Superior temporal gyrus (tissue), 1 donor: ENCODE measurements at regions not wholly inside any gene's neighbourhood (a gene's known extent, or its start where the extent isn't known, plus 50 kb on each side); places are given as distances from the start of the nearest gene placed in this dataset.
A peak's percentile ranks its signal among the peaks of the same experiment; 100 is the strongest.
"Not testable (repeated sequence)": the region's sequence is repeated elsewhere in the genome, so short reads cannot be mapped to it uniquely, and the experiment has no call there.

Experiments
- DNase-seq: peaks from one replicate; pipeline ENCODE4 v3.0.0-alpha.2; 2016; ENCODE audit errors: extremely low spot score

- DNase-seq: no peak
These were observed 365.4 kb upstream of the RGPD4 start for GRCh38 chr2:107461301-107461700.

- DNase-seq: no peak
These were observed 364.5 kb upstream of the RGPD4 start for GRCh38 chr2:107462181-107462580.

- peak; percentile 19 for DNase-seq
These were observed 360.5 kb upstream of the RGPD4 start for GRCh38 chr2:107466241-107466640.

GRCh38 chr2:107466984-107467773, 359.5 kb upstream of the RGPD4 start:
- DNase-seq: no peak

GRCh38 chr2:107469437-107469995, 357.2 kb upstream of the RGPD4 start:
- no peak for DNase-seq

GRCh38 chr2:107473150-107473549, 353.5 kb upstream of the RGPD4 start:
- no peak for DNase-seq

- no peak for DNase-seq
These were observed 350.8 kb upstream of the RGPD4 start for GRCh38 chr2:107475859-107476258.

- DNase-seq: no peak
These were observed 324.2 kb upstream of the RGPD4 start for GRCh38 chr2:107502539-107502938.

- DNase-seq: no peak
These were observed 314.5 kb upstream of the RGPD4 start for GRCh38 chr2:107511970-107512789.

- DNase-seq: no peak
These were observed 301.3 kb upstream of the RGPD4 start for GRCh38 chr2:107525406-107525805.

- DNase-seq: no peak
These were observed 297.5 kb upstream of the RGPD4 start for GRCh38 chr2:107529146-107529545.

- DNase-seq: no peak
These were observed 296.6 kb upstream of the RGPD4 start for GRCh38 chr2:107530046-107530445.

GRCh38 chr2:107534926-107535325, 291.8 kb upstream of the RGPD4 start:
- no peak for DNase-seq

GRCh38 chr2:107535905-107536689, 290.6 kb upstream of the RGPD4 start:
- DNase-seq: not testable (repeated sequence)

GRCh38 chr2:107542314-107542740, 284.4 kb upstream of the RGPD4 start:
- DNase-seq: no peak

GRCh38 chr2:107543793-107544192, 282.9 kb upstream of the RGPD4 start:
- no peak for DNase-seq

GRCh38 chr2:107545066-107545465, 281.6 kb upstream of the RGPD4 start:
- DNase-seq: no peak

- no peak for DNase-seq
These were observed 280.8 kb upstream of the RGPD4 start for GRCh38 chr2:107545851-107546250.

GRCh38 chr2:107548216-107548615, 278.5 kb upstream of the RGPD4 start:
- no peak for DNase-seq

- no peak for DNase-seq
These were observed 273.6 kb upstream of the RGPD4 start for GRCh38 chr2:107553046-107553445.

GRCh38 chr2:107553539-107553938, 273.2 kb upstream of the RGPD4 start:
- DNase-seq: no peak
